GM12864 (cell line): ENCODE measurements at regions not wholly inside any gene's neighbourhood (a gene's known extent, or its start where the extent isn't known, plus 50 kb on each side); places are given as distances from the start of the nearest gene placed in this dataset.

ENCODE experiments used
- DNase-seq: peaks from one replicate; pipeline ENCODE4 v3.0.0-alpha.2; 2011; ENCODE audit warnings: low read depth
- H3K4me3 ChIP-seq: 2 replicates; pipeline ENCODE4 v1.5.1; 2011; ENCODE audit warnings: mild to moderate bottlenecking, low read depth, low read length, control low read depth
- CTCF ChIP-seq: IDR thresholded peaks from 2 replicates; pipeline ENCODE4 v1.5.1; 2011; ENCODE audit warnings: low read depth, mild to moderate bottlenecking, moderate library complexity, low read length, control low read depth, inconsistent platforms; ENCODE audit errors: missing control alignments

GRCh38 chr2:153717060-153717459 lies 154.7 kb upstream of the GALNT13 start:
- TF ChIP-seq CTCF, result no peak
- H3K4me3 ChIP-seq, result no peak overlapping the region
- DNase-seq, result no peak

GRCh38 chr2:153739394-153739793 lies 132.3 kb upstream of the GALNT13 start:
- no peak for TF ChIP-seq CTCF

GRCh38 chr2:153761936-153762335 lies 109.8 kb upstream of the GALNT13 start:
- no peak overlapping the region for H3K4me3 ChIP-seq
- TF ChIP-seq CTCF, result no peak
- no peak for DNase-seq

More at GRCh38 chr2:153739394-153739793, 132.3 kb upstream of the GALNT13 start:
- no peak for DNase-seq
- no peak overlapping the region for H3K4me3 ChIP-seq

- DNase-seq, result no peak
- no peak overlapping the region for H3K4me3 ChIP-seq
- TF ChIP-seq CTCF, result no peak
Measured at GRCh38 chr2:153766415-153766814, 105.3 kb upstream of the GALNT13 start.

GRCh38 chr2:153770359-153770991 lies 101.2 kb upstream of the GALNT13 start:
- DNase-seq, result no peak
- no peak overlapping the region for H3K4me3 ChIP-seq
- no peak for TF ChIP-seq CTCF

- TF ChIP-seq CTCF, result no peak
- no peak for DNase-seq
- H3K4me3 ChIP-seq, result no peak overlapping the region
Measured at GRCh38 chr2:153780241-153780640, 91.5 kb upstream of the GALNT13 start.

- no peak for TF ChIP-seq CTCF
- no peak overlapping the region for H3K4me3 ChIP-seq
- DNase-seq, result no peak
Measured at GRCh38 chr2:153786016-153786415, 85.7 kb upstream of the GALNT13 start.
